GM23248 (cell line): ENCODE measurements at regions not wholly inside any gene's neighbourhood (a gene's known extent, or its start where the extent isn't known, plus 50 kb on each side); places are given as distances from the start of the nearest gene placed in this dataset.

Experiments
- EZH2 ChIP-seq: fragments of 200-600 bp; sonication (generic); IDR thresholded peaks from 2 replicates; pipeline ENCODE4 v1.6.1; 2018; ENCODE audit warnings: antibody characterized with exemption, mild to moderate bottlenecking; ENCODE audit not compliant: insufficient read depth, poor library complexity, severe bottlenecking
- EZH2phosphoT487 ChIP-seq: fragments of 200-600 bp; sonication (generic); IDR thresholded peaks from 2 replicates; pipeline ENCODE4 v1.6.1; 2018; ENCODE audit warnings: antibody characterized with exemption, moderate library complexity, mild to moderate bottlenecking, low read depth; ENCODE audit not compliant: insufficient read depth

GRCh38 chr2:129903586-129904425 is 75.7 kb upstream of the RAB6C start:
- TF ChIP-seq EZH2phosphoT487 (no peak), EZH2 (no peak)
